GM18498 (cell line): ENCODE measurements at regions not wholly inside any gene's neighbourhood (a gene's known extent, or its start where the extent isn't known, plus 50 kb on each side); places are given as distances from the start of the nearest gene placed in this dataset.
"Not testable (repeated sequence)": the region's sequence is repeated elsewhere in the genome, so short reads cannot be mapped to it uniquely, and the experiment has no call there.

Experiments
- ATAC-seq: cut with Tn5 transposase; IDR thresholded peaks from one replicate; pipeline ENCODE4 v1.9.1; 2021; ENCODE audit warnings: mild to moderate bottlenecking, moderate library complexity; ENCODE audit not compliant: unreplicated experiment

DNA sequence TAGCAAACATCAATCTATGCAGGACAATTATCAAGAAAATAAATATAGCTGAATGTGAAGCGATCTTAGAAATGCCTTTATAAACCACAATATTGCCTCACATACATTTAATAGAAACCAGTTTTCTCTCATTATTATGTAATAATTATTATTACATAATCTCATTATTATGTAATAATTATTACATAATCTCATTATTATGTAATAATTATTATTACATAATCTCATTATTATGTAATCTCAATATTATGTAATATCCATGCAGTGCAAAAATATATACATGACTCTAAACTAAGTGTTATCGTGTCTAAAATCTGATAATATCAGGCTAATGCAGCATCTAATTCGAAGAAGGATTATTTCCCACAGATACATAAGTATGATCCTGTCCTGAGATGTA lies 563.9 kb upstream of the SEMA6A start:
- ATAC-seq, result no peak

GRCh38 chr5:117135851-117136250 lies 561.2 kb upstream of the SEMA6A start:
- no peak for ATAC-seq

DNA sequence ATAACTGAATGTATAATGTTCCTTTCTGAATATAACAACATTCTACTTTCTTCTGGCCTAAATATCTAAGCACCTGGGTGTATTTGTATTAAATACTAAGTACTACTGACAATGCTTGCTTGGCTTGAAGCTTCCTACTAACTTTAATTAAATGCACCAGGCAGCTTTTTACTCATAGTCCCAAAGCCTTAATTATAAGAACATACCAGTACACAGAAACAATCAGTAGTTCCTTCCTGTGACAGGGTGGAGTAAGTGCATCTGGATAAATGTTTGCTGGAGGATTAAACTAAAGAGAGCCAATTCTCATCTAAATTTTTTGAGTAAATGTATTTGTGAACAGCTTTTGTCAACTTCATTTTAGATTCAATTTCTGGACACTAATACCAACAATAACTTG lies 558.6 kb upstream of the SEMA6A start:
- ATAC-seq, result no peak

DNA sequence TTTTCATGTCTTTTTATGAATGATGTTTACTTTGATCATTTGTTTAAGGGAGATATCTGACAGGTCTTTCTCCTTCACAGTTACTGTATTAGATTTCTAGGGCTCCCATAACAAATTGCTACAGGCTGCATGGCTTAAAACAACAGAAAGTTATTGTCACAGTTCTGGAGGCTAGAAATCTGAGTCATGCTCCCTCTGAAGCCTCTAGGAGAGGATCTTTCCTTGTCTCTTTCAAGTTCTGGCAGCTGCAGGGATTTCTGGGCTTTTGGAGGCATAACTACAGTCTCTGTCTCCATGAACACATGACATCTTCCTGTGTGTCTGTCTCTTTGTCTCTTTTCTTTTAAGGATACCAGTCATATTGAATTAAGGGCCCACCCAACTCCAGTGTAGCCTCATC lies 557.3 kb upstream of the SEMA6A start:
- ATAC-seq, result no peak

- ATAC-seq, result peak; percentile 98
Observed at GRCh38 chr5:117131048-117131679, 556.5 kb upstream of the SEMA6A start.

- ATAC-seq, result no peak
Observed at GRCh38 chr5:117118499-117118898, 543.9 kb upstream of the SEMA6A start.

DNA sequence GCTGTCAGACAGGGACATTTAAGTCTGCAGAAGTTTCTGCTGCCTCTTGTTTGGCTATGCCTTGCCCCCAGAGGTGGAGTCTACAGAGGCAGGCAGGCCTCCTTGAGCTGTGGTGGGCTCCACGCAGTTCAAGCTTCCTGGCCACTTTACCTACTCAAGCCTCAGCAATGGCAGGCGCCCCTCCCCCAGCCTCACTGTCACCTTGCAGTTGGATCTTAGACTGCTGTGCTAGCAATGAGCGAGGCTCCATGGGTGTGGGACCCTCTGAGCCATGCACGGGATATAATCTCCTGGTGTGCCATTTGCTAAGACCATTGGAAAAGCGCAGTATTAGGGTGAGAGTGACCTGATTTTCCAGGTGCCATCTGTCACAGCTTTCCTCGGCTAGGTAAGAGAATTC lies 542.7 kb upstream of the SEMA6A start:
- not testable (repeated sequence) for ATAC-seq

DNA sequence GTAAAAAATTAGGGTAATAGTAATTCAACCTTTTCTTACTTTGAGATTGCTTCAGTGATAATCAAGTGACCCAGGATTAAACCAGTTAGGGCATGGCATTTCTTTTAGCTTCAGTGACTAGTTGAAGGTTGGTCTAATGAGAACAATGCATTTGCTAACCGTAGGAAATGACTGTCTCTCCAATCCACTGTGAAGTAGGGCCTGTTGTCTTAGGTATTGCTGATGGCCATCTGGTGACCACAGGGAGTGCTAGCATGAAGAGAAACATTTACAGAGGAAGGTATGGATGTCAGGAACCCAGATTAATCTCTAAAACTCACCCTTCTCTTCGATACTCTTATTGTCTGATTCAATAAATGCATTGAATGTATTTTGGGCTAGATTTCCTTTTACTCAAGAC lies 535.9 kb upstream of the SEMA6A start:
- ATAC-seq, result no peak

GRCh38 chr5:117107859-117108258 lies 533.2 kb upstream of the SEMA6A start:
- peak; percentile 59 for ATAC-seq

DNA sequence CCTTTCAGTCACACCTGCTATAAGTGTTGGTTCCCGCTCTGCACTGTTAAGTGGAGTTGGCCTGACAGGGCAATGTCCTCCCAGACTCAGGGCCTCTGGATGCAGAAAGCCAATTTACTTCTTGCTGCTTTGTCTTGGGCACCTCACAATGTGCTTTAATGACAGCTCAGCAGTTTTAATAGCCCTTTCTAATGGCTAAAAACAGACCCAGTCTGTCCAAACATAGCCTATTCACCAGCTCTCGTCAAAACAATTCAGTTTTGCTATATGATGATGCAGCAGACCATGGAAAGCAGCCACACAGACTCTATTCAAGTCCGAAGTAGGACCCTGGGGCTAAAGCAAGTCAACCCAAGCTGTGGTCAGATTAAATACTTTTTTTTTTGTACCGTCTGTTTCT lies 529.1 kb upstream of the SEMA6A start:
- no peak for ATAC-seq

DNA sequence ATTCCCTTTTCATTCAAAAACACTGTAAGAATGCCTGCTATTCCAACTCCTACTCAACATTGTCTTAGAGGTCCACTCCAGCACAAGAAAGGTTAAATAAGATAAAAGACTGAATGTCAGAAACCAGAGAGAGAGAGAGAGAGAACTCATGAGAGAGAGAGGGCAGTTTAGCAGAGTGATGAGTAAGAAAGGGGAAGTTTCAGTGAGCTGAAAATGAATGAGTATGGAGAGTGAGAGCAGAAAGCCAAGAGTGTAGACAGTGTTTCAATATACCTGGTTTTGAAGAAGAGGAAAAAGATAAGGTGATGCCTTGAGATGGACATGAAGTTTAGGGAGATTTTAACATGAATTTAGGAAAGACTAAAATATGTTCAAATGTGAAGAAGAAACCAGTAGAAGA lies 528.0 kb upstream of the SEMA6A start:
- no peak for ATAC-seq

GRCh38 chr5:117100176-117100575 lies 525.6 kb upstream of the SEMA6A start:
- ATAC-seq, result no peak

- no peak for ATAC-seq
Observed at GRCh38 chr5:117098094-117098493, 523.5 kb upstream of the SEMA6A start.

DNA sequence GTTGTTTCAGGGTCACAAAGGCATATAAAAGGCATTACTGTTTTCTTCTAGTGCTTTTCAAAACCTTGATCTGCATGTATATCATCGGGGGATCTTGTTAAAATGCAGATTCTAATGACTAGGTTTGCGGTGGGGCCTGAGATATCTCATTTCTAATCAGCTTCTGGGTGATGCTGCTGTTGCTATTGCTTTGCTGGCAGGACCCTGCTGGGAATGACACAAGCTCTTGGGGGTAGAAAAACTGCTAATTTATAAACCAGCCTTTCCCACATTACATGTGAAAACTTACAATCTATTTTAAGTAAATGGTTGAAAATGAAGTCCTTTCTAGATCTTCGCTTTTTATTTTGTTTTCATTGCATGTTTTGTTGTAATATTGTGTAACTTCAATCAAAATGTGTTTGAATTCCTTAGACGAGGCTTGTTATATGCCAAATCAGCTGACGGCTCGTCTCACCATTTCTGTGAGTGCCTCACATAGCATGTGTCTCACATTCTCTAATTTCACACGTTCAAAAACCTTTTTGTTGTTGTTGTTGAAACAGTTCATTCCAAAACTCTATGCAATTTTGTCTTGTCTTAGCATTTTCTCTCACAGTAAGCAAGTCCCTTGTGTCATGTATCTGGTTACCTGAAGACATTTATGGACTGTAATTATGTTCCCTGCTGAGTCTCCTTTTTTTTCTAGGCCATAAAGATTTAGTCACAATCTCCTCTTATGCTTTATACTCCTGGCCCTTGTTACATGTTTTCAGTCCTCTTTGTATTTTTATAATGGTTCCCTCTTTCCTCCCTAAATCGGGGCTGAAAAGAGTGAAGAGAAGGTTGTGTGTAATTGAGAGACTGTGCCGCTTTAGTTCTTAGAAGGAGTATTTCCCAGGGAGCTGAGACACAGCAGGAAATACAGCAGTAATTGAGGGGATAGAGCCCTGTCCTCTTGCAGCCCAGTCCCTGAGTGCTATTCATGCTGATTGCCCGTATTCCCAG lies 521.0 kb upstream of the SEMA6A start:
- ATAC-seq, result no peak

GRCh38 chr5:117094114-117094815 lies 519.6 kb upstream of the SEMA6A start:
- no peak for ATAC-seq

DNA sequence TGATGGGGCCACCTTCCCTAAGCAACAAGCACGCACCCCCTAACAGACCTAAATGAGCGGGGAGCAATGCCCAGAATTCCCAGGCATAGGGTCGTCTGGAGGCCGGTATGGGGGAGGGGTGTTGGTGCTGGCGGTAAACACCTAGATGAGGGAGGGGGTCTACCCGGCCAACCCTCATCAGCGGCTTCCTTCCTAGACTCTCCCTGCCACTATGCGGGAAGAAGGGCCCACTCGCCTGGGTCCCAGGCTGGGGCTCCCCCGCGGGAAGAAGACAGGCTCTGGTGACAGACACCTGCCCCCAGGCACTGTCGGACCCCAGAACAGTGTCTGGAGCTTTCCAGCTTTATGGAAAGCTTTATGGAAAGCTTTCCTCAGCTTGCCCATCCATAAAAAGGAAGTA lies 519.0 kb upstream of the SEMA6A start:
- ATAC-seq, result no peak

GRCh38 chr5:117089001-117089400 lies 514.4 kb upstream of the SEMA6A start:
- ATAC-seq, result no peak

GRCh38 chr5:117088176-117088575 lies 513.6 kb upstream of the SEMA6A start:
- no peak for ATAC-seq

GRCh38 chr5:117084067-117084466 lies 509.4 kb upstream of the SEMA6A start:
- no peak for ATAC-seq

- no peak for ATAC-seq
Observed at GRCh38 chr5:117082977-117083376, 508.4 kb upstream of the SEMA6A start.

DNA sequence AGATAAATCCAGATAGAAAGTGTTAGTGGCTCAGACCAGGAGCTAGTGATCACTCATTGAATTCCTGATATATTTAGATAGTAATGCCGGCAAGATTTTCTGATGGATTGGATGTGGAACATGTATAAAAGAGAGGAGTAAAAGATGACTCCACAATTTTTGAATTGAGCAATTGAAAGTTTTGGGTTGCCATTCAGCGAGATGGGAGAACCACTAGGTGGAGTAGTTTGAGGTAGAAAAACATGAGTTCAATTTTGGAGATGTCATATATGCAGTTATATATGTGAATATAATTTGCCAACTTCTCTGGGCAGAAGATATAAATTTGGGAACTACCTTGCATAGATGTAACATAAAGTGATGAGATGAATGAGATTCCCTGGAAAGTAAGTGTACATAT lies 502.5 kb upstream of the SEMA6A start:
- peak; percentile 52 for ATAC-seq

DNA sequence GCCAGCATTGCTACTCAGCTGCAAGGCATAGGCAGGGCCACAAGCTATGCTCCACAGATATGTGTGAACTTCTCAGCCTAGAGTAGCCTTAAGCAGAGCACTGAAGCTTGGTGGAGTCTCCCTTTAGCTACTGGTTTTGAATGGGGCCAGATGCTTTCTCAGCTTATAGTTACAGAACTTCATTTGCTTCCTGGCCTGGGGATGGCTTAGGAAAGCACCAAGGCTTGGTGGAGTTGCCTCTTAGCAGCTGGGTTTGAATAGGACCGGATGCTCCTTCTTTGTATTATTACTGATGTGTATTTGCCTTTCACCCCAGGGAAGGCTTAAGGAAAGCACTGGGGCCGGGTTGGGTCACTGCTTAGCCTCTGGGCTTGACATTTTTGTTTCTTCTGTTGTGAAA lies 497.8 kb upstream of the SEMA6A start:
- no peak for ATAC-seq
